ENCODE measurements at regions not wholly inside any gene's neighbourhood (a gene's known extent, or its start where the extent isn't known, plus 50 kb on each side); places are given as distances from the start of the nearest gene placed in this dataset.

- Histone ChIP-seq H3K9me3 (peaks cover 46% of the 10 kb centered on the region), H3K27ac (no peak overlapping the region), H3K4me1 (peaks cover 2% of the 10 kb centered on the region), H3K4me3 (no peak overlapping the region), H4K20me1 (no peaks in the 10 kb centered on the region), H3K4me2 (no peak overlapping the region), H3K9ac (no peak overlapping the region), H3K27me3 (peaks cover 30% of the 10 kb centered on the region), H3K36me3 (peaks cover 5% of the 10 kb centered on the region; the same call in 1 of the 2 replicates)
- TF ChIP-seq Cebpa-rat (IDR thresholded peaks at IDR 0.05) = no peak
Measured at GRCh38 chr2:471560-471959, 183.7 kb upstream of the ALKAL2 start.

GRCh38 chr2:469514-469913, 181.6 kb upstream of the ALKAL2 start:
- Histone ChIP-seq H3K4me2 (no peak overlapping the region), H4K20me1 (no peaks in the 10 kb centered on the region), H3K27ac (no peak overlapping the region), H3K9me3 (peaks cover 42% of the 10 kb centered on the region), H3K27me3 (peaks cover 30% of the 10 kb centered on the region), H3K9ac (no peak overlapping the region), H3K4me1 (peaks cover 22% of the 10 kb centered on the region), H3K4me3 (no peak overlapping the region), H3K36me3 (peaks cover 5% of the 10 kb centered on the region; the same call in 1 of the 2 replicates)
- TF ChIP-seq Cebpa-rat (IDR thresholded peaks at IDR 0.05) = no peak

GRCh38 chr2:468648-469336, 180.9 kb upstream of the ALKAL2 start:
- no peak overlapping the region for H3K9ac ChIP-seq

GRCh38 chr2:467892-468647, 180.2 kb upstream of the ALKAL2 start:
- peak overlapping the region; percentile 6; the same call in 1 of the 2 replicates for H3K4me3 ChIP-seq
- no peak for TF ChIP-seq Cebpa-rat (IDR thresholded peaks at IDR 0.05)
- no peaks in the 10 kb centered on the region for H4K20me1 ChIP-seq
- no peak overlapping the region for H3K4me2 ChIP-seq
- H3K9me3 ChIP-seq = peaks cover 30% of the 10 kb centered on the region
- H3K27me3 ChIP-seq = peaks cover 30% of the 10 kb centered on the region
- peaks cover 5% of the 10 kb centered on the region; the same call in 1 of the 2 replicates for H3K36me3 ChIP-seq
- no peak overlapping the region for H3K27ac ChIP-seq
- H3K9ac ChIP-seq = no peak overlapping the region
- peaks cover 30% of the 10 kb centered on the region for H3K4me1 ChIP-seq

More at GRCh38 chr2:468648-469336, 180.9 kb upstream of the ALKAL2 start:
- Histone ChIP-seq H3K4me3 (no peak overlapping the region), H3K27ac (no peak overlapping the region), H4K20me1 (no peaks in the 10 kb centered on the region), H3K4me2 (no peak overlapping the region), H3K27me3 (peaks cover 30% of the 10 kb centered on the region), H3K36me3 (peaks cover 5% of the 10 kb centered on the region; the same call in 1 of the 2 replicates), H3K9me3 (peaks cover 36% of the 10 kb centered on the region), H3K4me1 (peaks cover 29% of the 10 kb centered on the region)
- no peak for TF ChIP-seq Cebpa-rat (IDR thresholded peaks at IDR 0.05)

GRCh38 chr2:467543-467891, 179.6 kb upstream of the ALKAL2 start:
- Histone ChIP-seq H3K27ac (no peak overlapping the region), H3K9ac (no peak overlapping the region), H3K4me1 (peaks cover 30% of the 10 kb centered on the region), H3K9me3 (peaks cover 30% of the 10 kb centered on the region), H3K36me3 (peaks cover 5% of the 10 kb centered on the region; the same call in 1 of the 2 replicates), H3K4me3 (peak overlapping the region; percentile 6; the same call in 1 of the 2 replicates), H3K4me2 (no peak overlapping the region), H3K27me3 (peaks cover 30% of the 10 kb centered on the region), H4K20me1 (no peaks in the 10 kb centered on the region)
- TF ChIP-seq Cebpa-rat (IDR thresholded peaks at IDR 0.05) = no peak

- TF ChIP-seq Cebpa-rat (IDR thresholded peaks at IDR 0.05) = no peak
- Histone ChIP-seq H3K4me1 (peaks cover 34% of the 10 kb centered on the region), H3K9me3 (peaks cover 30% of the 10 kb centered on the region), H3K9ac (no peak overlapping the region), H3K4me2 (peak overlapping the region; percentile 81; the same call in 1 of the 2 replicates), H3K27ac (no peak overlapping the region), H4K20me1 (no peaks in the 10 kb centered on the region), H3K27me3 (peaks cover 30% of the 10 kb centered on the region), H3K4me3 (no peak overlapping the region), H3K36me3 (peaks cover 5% of the 10 kb centered on the region; the same call in 1 of the 2 replicates)
Measured at GRCh38 chr2:467101-467500, 179.2 kb upstream of the ALKAL2 start.

- peaks cover 5% of the 10 kb centered on the region; the same call in 1 of the 2 replicates for H3K36me3 ChIP-seq
- peak overlapping the region; percentile 47 for H3K27ac ChIP-seq
- no peak overlapping the region for H3K9ac ChIP-seq
- H3K4me3 ChIP-seq = peak overlapping the region; percentile 2; the same call in 1 of the 2 replicates
- TF ChIP-seq Cebpa-rat (IDR thresholded peaks at IDR 0.05) = no peak
- peaks cover 29% of the 10 kb centered on the region for H3K27me3 ChIP-seq
- H3K4me2 ChIP-seq = peak overlapping the region; percentile 81
- H3K9me3 ChIP-seq = peaks cover 26% of the 10 kb centered on the region
- H3K4me1 ChIP-seq = peaks cover 58% of the 10 kb centered on the region
- no peaks in the 10 kb centered on the region for H4K20me1 ChIP-seq
Measured at GRCh38 chr2:464562-465309, 176.8 kb upstream of the ALKAL2 start.

- TF ChIP-seq Cebpa-rat (IDR thresholded peaks at IDR 0.05) = no peak
- H3K4me2 ChIP-seq = peak overlapping the region; percentile 79
- no peaks in the 10 kb centered on the region for H3K27me3 ChIP-seq
- H3K4me3 ChIP-seq = no peak overlapping the region
- 0 out of 2 replicates have a peak overlapping the region, but pooled peaks have one; percentile 29 for H3K27ac ChIP-seq
- no peaks in the 10 kb centered on the region for H4K20me1 ChIP-seq
- peaks cover 75% of the 10 kb centered on the region for H3K4me1 ChIP-seq
- no peaks in the 10 kb centered on the region for H3K9me3 ChIP-seq
- H3K36me3 ChIP-seq = no peaks in the 10 kb centered on the region
- no peak overlapping the region for H3K9ac ChIP-seq
Measured at GRCh38 chr2:460861-461260, 173.0 kb upstream of the ALKAL2 start.

- Histone ChIP-seq H3K27ac (no peak overlapping the region), H3K4me2 (peak overlapping the region; percentile 79), H3K9me3 (no peaks in the 10 kb centered on the region), H3K36me3 (no peaks in the 10 kb centered on the region), H3K27me3 (no peaks in the 10 kb centered on the region), H3K4me3 (no peak overlapping the region), H3K4me1 (peaks cover 75% of the 10 kb centered on the region), H4K20me1 (no peaks in the 10 kb centered on the region), H3K9ac (no peak overlapping the region)
- no peak for TF ChIP-seq Cebpa-rat (IDR thresholded peaks at IDR 0.05)
Measured at GRCh38 chr2:459931-460330, 172.0 kb upstream of the ALKAL2 start.
